H9 (cell line): ENCODE measurements at regions not wholly inside any gene's neighbourhood (a gene's known extent, or its start where the extent isn't known, plus 50 kb on each side); places are given as distances from the start of the nearest gene placed in this dataset.

ENCODE experiments used
- DNase-seq: peaks from one replicate; pipeline ENCODE4 v3.0.0-alpha.2; 2017
- H2AFZ ChIP-seq: one replicate; pipeline ENCODE4 v1.6.1; 2013; ENCODE audit warnings: mild to moderate bottlenecking, low read length, control low read depth, moderate library complexity
- H2AK5ac ChIP-seq: 2 replicates; pipeline ENCODE4 v1.6.1; 2013; ENCODE audit warnings: low read length, control low read depth, mixed read lengths; ENCODE audit not compliant: insufficient read length
- H2BK120ac ChIP-seq: one replicate; pipeline ENCODE4 v1.6.1; 2013; ENCODE audit warnings: low read depth, mild to moderate bottlenecking, low read length, control low read depth, inconsistent platforms; ENCODE audit not compliant: poor library complexity, severe bottlenecking
- H2BK12ac ChIP-seq: 2 replicates; pipeline ENCODE4 v1.6.1; 2013; ENCODE audit warnings: low read length, control low read depth, mixed read lengths, low read depth; ENCODE audit not compliant: insufficient read length
- H2BK15ac ChIP-seq: 2 replicates; pipeline ENCODE4 v1.6.1; 2013; ENCODE audit warnings: low read depth, low read length, control low read depth
- H2BK20ac ChIP-seq: one replicate; pipeline ENCODE4 v1.6.1; 2013; ENCODE audit warnings: low read depth, mild to moderate bottlenecking, low read length, control low read depth, inconsistent platforms; ENCODE audit not compliant: poor library complexity, severe bottlenecking
- H2BK5ac ChIP-seq: 2 replicates; pipeline ENCODE4 v1.6.1; 2013; ENCODE audit warnings: low read length, control low read depth, mixed read lengths; ENCODE audit not compliant: insufficient read length
- H3K14ac ChIP-seq: 2 replicates; pipeline ENCODE4 v1.6.1; 2013; ENCODE audit warnings: low read length, control low read depth; ENCODE audit not compliant: insufficient read depth
- H3K18ac ChIP-seq: 2 replicates; pipeline ENCODE4 v1.6.1; 2013; ENCODE audit warnings: low read depth, mild to moderate bottlenecking, mixed read lengths, low read length, control low read depth; ENCODE audit not compliant: insufficient read length
- H3K23ac ChIP-seq: 2 replicates; pipeline ENCODE4 v1.6.1; 2013; ENCODE audit warnings: low read length, control low read depth, mixed read lengths, low read depth; ENCODE audit not compliant: insufficient read length
- H3K23me2 ChIP-seq: 2 replicates; pipeline ENCODE4 v1.6.1; 2013; ENCODE audit warnings: low read depth, mild to moderate bottlenecking, mixed read lengths, low read length, control low read depth; ENCODE audit not compliant: insufficient read length, poor library complexity, severe bottlenecking
- H3K27ac ChIP-seq: 2 replicates; pipeline ENCODE4 v1.5.1; 2013; ENCODE audit warnings: low read length, control low read depth, mixed read lengths, low read depth; ENCODE audit not compliant: insufficient read length
- H3K27me3 ChIP-seq: 2 replicates; pipeline ENCODE4 v1.6.1; 2013; ENCODE audit warnings: low read length, control low read depth, inconsistent platforms; ENCODE audit not compliant: insufficient read depth
- H3K4ac ChIP-seq: 2 replicates; pipeline ENCODE4 v1.6.1; 2013; ENCODE audit warnings: low read depth, mild to moderate bottlenecking, control low read depth, inconsistent platforms, low read length, moderate library complexity
- H3K4me1 ChIP-seq: 2 replicates; pipeline ENCODE4 v1.6.1; 2013; ENCODE audit warnings: low read length, control low read depth, inconsistent platforms; ENCODE audit not compliant: insufficient read depth
- H3K4me2 ChIP-seq: 2 replicates; pipeline ENCODE4 v1.6.1; 2013; ENCODE audit warnings: low read length, control low read depth, mixed read lengths; ENCODE audit not compliant: insufficient read length, insufficient read depth
- H3K56ac ChIP-seq: 2 replicates; pipeline ENCODE4 v1.6.1; 2013; ENCODE audit warnings: low read depth, mild to moderate bottlenecking, mixed read lengths, low read length, control low read depth; ENCODE audit not compliant: insufficient read length
- H3K79me1 ChIP-seq: 2 replicates; pipeline ENCODE4 v1.6.1; 2013; ENCODE audit warnings: low read depth, mild to moderate bottlenecking, moderate library complexity, low read length, control low read depth, inconsistent platforms; ENCODE audit not compliant: insufficient read depth, poor library complexity, severe bottlenecking
- H3K79me2 ChIP-seq: 2 replicates; pipeline ENCODE4 v1.6.1; 2013; ENCODE audit warnings: low read length, control low read depth, inconsistent platforms; ENCODE audit not compliant: insufficient read depth
- H3K9ac ChIP-seq: 2 replicates; pipeline ENCODE4 v1.6.1; 2013; ENCODE audit warnings: low read length, control low read depth, mixed read lengths; ENCODE audit not compliant: insufficient read length; ENCODE audit errors: extremely low read depth
- H3K9me3 ChIP-seq: one replicate; pipeline ENCODE4 v1.6.1; 2013; ENCODE audit warnings: low read depth, low read length, inconsistent platforms; ENCODE audit not compliant: control insufficient read depth
- H3T11ph ChIP-seq: one replicate; pipeline ENCODE4 v1.6.1; 2013; ENCODE audit warnings: mild to moderate bottlenecking, low read length, control low read depth, inconsistent platforms
- H4K20me1 ChIP-seq: one replicate; pipeline ENCODE4 v1.6.1; 2013; ENCODE audit not compliant: control insufficient read depth, insufficient read length, insufficient read depth
- H4K5ac ChIP-seq: 2 replicates; pipeline ENCODE4 v1.6.1; 2013; ENCODE audit warnings: low read depth, mild to moderate bottlenecking, mixed read lengths, low read length, control low read depth; ENCODE audit not compliant: insufficient read length
- H4K8ac ChIP-seq: replicated peaks from 2 replicates; pipeline ENCODE4 v1.6.1; 2013; ENCODE audit warnings: low read length, control low read depth, mixed read lengths, low read depth; ENCODE audit not compliant: insufficient read length
- H4K91ac ChIP-seq: 2 replicates; pipeline ENCODE4 v1.6.1; 2013; ENCODE audit warnings: low read depth, mild to moderate bottlenecking, moderate library complexity, mixed read lengths, low read length, control low read depth; ENCODE audit not compliant: insufficient read length
- H3K27ac Mint-ChIP-seq, 3 experiments: 2 replicates in 2 of 3; 3 replicates in 1 of 3; pipeline ENCODE4 v1.8.0; 2020 to 2021; ENCODE audit warnings: mixed read lengths in 3 of 3, mild to moderate bottlenecking in 1 of 3, moderate library complexity in 1 of 3
- H3K27me3 Mint-ChIP-seq: 2 replicates; pipeline ENCODE4 v1.8.0; 2021; ENCODE audit warnings: low read depth, mild to moderate bottlenecking, moderate library complexity, mixed read lengths
- H3K36me3 Mint-ChIP-seq, 3 experiments: 2 replicates in 2 of 3; 3 replicates in 1 of 3; pipeline ENCODE4 v1.8.0; 2020 to 2021; ENCODE audit warnings: low read depth in 3 of 3, mixed read lengths in 3 of 3; ENCODE audit not compliant: insufficient read depth in 1 of 3
- H3K4me1 Mint-ChIP-seq, 2 experiments: 2 replicates each; pipeline ENCODE4 v1.8.0; 2020; ENCODE audit warnings: mixed read lengths in 2 of 2
- H3K4me3 Mint-ChIP-seq, 2 experiments: 2 replicates in 1 of 2; 3 replicates in 1 of 2; pipeline ENCODE4 v1.8.0; 2020 to 2021; ENCODE audit warnings: mild to moderate bottlenecking in 2 of 2, mixed read lengths in 2 of 2, moderate library complexity in 1 of 2
- H3K9me3 Mint-ChIP-seq, 2 experiments: 2 replicates in 1 of 2; 3 replicates in 1 of 2; pipeline ENCODE4 v1.8.0; 2020; ENCODE audit warnings: mild to moderate bottlenecking in 2 of 2, mixed read lengths in 2 of 2, moderate library complexity in 1 of 2
- CTCF ChIP-seq: fragments of 200-600 bp; sonication (generic); conservative IDR thresholded peaks from 3 replicates; pipeline ENCODE4 v1.8.0; 2021; ENCODE audit warnings: antibody characterized with exemption, mild to moderate bottlenecking
- WGBS: extraction: QIAGEN DNeasy Blood & Tissue Kit; methylation state at CpG from one replicate; pipeline ENCODE4 v1.1.7; 2013; ENCODE audit warnings: missing lambda C conversion rate, low lambda C conversion rate, mixed read lengths; ENCODE audit not compliant: insufficient read length; ENCODE audit errors: extremely low coverage; 5-methylcytosine and 5-hydroxymethylcytosine counted together

GRCh38 chr18:1350931-1351450, 446.3 kb downstream of the ADCYAP1 start:
- Histone ChIP-seq H3K79me2 (no peaks in the 10 kb centered on the region), H3T11ph (no peak overlapping the region), H3K4me1 (no peaks in the 10 kb centered on the region), H3K9ac (no peak overlapping the region), H2BK5ac (no peak overlapping the region), H2BK20ac (no peak overlapping the region), H3K27me3 (no peaks in the 10 kb centered on the region), H2BK12ac (no peak overlapping the region), H2BK120ac (no peak overlapping the region), H4K20me1 (no peaks in the 10 kb centered on the region), H3K23me2 (no peaks in the 10 kb centered on the region), H3K14ac (no peak overlapping the region), H4K91ac (no peak overlapping the region), H3K79me1 (no peaks in the 10 kb centered on the region), H3K4me2 (no peak overlapping the region), H3K23ac (no peak overlapping the region), H2AFZ (no peak overlapping the region), H4K8ac (no peak overlapping the region), H2AK5ac (no peak overlapping the region), H3K18ac (no peak overlapping the region), H3K27ac (no peak overlapping the region), H4K5ac (no peak overlapping the region), H2BK15ac (no peak overlapping the region), H3K9me3 (no peaks in the 10 kb centered on the region), H3K4ac (no peak overlapping the region), H3K56ac (no peak overlapping the region)
- H3K9me3 Mint-ChIP-seq = peaks cover 0 to 2% of the 10 kb centered on the region in 2 experiments; a peak in 1 of 5 replicates
- no peak overlapping the region for H3K4me3 Mint-ChIP-seq
- TF ChIP-seq CTCF = no peak
- peaks cover 0 to 2% of the 10 kb centered on the region in 2 experiments; a peak in 1 of 4 replicates for H3K4me1 Mint-ChIP-seq
- peaks cover 3% of the 10 kb centered on the region; the same call in 1 of the 2 replicates for H3K27me3 Mint-ChIP-seq
- WGBS = no CpG with 5 or more reads among the region's 4 CpGs
- no peak for DNase-seq
- no peaks in the 10 kb centered on the region for H3K36me3 Mint-ChIP-seq
- no peak overlapping the region for H3K27ac Mint-ChIP-seq
